Ureter (tissue), 1 donor: ENCODE measurements at regions not wholly inside any gene's neighbourhood (a gene's known extent, or its start where the extent isn't known, plus 50 kb on each side); places are given as distances from the start of the nearest gene placed in this dataset.
A peak's percentile ranks its signal among the peaks of the same experiment; 100 is the strongest.

ENCODE experiments used
- DNase-seq: peaks from one replicate; pipeline ENCODE4 v3.0.0-alpha.2; 2020; ENCODE audit warnings: low spot score
- donor health status: DM: yes; HTN: yes; CAD: no.

DNA sequence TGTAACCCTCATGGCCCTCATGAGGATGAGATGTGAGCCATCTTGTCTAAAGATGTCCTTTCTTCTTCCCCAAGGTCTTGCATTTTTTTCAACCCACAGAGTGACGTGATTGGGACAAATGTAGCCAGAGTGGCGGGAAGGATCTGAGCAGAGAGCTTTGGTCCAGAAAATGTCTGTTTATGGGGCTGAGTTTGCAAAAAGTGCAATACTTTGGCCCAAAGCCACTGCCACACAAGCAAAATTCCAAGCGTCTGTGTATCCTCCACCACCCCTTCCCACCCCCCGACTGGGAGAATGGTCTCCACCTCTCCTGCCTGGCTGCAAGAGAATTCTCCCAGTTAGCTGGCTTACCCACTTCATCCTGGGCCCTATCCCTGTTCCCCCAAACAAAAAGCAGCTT is 246.9 kb upstream of the LRIG1 start:
- no peak for DNase-seq

DNA sequence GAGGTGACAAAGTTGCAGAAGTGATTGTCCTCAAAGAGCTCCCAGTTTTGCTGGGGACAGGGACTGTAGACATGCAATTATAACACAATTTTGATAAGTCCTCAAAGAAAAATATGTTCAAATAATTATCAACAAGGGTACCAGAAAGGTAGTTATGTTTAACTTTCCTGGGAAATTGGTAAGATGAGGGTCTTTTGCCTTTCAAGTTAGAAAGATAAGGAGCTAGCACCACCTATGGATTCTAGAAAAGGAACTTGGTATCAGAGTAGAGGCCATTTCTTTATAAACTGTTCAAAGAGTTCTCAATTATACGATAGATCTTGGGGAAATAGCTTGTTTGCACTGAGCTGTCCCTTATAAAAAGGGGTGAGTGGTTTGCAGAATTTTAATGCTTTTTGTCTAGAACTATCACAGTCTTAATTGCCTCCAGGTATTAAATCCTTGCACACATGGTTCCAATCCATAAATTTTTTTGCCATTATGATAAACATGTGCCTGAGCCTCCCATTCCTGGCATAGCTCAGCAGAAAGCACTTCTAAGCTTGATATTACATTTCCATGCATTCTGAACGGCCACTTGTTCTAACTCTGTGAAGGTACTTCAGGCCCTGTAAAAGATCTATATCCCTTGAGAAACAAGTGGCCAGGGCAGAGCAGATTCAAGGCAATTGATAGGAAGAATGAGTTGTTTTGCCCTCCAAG is 247.5 kb upstream of the LRIG1 start:
- DNase-seq, result no peak

DNA sequence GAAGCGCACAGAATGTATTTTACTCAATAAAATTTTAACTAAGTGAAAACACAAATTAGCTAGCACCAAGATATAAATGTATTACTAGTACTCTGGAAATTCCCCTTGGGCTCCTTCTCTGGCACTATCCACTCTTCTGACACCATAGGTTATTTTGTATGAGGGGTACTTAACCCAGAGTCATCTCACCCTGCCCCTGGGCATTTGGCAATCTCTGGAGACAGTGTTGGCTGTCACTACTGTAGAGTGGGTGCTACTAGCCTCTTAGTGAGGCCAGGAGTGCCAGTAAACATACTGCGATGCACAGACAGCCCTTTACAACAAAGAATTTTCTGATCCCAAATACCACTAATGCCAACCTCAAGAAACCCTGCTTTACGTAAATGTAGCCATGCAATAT is 246.3 kb upstream of the KBTBD8 start:
- no peak for DNase-seq

DNA sequence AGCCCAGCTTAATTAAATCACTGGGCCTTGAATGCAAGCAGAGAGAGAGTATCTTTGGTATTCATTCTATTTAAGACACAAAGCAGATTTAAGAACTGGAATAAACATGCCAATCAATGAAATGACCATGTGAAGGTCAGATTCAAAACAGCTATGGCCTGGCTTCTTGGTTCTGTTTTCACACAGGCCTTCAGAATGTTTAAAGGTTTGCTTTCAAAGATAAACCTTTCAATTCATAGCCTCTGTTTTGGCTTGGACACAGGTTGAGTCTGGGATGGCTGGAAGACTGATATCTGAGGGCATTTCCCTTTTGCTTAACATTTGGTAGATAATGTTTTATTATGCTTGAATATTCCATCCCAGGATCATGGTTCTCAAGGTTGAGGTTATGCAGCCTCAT is 244.4 kb upstream of the KBTBD8 start:
- no peak for DNase-seq

DNA sequence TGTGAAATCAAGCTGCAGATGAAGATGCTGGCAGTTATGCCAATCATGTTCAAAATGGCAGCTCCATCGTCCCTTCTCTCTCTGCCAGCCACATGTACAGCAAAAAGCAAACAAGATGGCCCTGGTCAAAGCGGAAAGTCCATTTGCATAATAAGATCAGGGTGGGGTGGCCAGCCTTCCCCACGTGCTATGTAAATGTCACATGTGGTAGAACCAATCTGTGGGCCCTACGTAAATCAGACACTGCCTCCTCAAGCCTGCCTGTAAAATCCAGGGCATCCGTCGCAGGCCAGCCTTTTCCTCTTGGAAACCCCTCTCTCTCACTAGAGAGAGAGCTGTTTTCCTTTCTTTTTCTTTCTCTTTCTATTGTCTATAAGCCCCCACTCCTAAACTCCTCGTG is 243.5 kb upstream of the KBTBD8 start:
- no peak for DNase-seq

DNA sequence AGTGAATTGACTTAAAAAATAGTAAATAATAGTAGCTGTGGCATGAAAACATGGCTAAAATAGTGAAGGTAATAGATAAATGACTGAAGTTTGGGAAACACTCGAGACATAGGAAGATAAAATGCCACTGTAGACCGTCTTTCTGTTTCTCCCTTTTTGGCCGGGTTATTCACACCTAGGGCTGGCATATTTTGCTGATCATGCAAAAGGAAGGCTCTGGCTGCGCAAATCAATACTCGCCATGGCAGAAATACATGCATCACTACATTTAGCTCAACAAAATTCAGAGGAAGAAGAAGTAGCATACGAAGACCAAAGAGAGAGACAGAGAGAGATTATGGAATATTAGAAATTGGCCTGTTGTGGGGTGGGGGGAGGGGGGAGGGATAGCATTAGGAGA is 242.2 kb upstream of the KBTBD8 start:
- no peak for DNase-seq

DNA sequence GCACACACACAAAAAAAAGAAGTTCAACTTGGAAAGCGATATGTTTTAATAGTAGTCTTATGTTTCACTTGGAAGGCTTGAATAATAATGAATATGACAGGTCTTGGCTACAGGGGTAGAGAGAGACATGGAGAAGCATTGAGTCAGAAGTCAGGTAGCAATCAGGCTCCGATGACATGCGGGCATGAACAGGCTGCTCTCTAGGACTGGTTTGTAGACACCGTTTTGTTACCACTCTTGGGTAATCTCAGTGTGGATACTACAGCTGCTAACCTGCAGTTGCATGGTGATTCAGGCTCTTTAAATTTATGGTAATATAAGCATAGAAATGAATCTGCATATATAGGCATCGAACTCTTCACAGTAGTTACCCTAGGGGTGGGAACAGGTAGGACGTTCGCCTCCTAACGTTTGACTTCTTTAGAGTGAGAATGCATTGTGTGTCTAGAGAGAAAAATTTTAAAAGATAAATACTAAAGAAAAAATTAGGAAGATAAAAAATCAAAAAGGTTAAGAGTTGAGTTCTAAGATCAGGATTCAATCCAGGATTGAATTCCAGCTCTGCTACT is 241.6 kb upstream of the KBTBD8 start:
- no peak for DNase-seq

DNA sequence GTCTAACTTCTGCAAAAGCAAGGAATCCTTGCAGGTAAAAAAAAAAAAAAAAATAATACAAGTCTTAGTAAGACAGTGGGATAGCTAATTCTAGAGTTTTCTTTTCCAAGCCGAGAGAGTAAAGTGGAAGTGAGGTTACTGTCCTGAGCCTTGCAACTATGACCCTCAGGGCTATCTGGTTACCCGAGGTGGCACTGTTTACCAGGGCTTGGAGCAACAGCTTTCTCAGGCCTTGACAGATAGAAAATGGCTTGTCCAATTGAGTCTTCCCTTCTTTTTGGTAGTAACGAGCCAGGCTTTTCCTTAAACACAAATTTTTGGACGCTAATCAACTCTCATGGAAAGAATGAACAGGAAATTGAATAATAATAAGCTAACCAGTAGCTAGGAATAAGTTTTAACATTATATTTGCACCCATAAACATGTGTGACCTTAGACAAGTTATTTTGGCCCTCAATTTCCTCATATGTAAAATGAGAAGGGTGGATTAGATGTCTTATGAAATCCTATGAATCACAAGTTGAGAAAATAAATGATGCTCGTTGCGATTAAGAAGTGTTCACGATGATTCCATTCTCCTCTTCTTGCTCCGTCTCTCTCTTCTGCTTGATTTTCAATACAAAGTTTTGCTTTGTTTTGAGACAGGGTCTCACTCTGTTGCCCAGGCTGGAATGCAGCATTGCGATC is 236.9 kb upstream of the KBTBD8 start:
- DNase-seq, result no peak

DNA sequence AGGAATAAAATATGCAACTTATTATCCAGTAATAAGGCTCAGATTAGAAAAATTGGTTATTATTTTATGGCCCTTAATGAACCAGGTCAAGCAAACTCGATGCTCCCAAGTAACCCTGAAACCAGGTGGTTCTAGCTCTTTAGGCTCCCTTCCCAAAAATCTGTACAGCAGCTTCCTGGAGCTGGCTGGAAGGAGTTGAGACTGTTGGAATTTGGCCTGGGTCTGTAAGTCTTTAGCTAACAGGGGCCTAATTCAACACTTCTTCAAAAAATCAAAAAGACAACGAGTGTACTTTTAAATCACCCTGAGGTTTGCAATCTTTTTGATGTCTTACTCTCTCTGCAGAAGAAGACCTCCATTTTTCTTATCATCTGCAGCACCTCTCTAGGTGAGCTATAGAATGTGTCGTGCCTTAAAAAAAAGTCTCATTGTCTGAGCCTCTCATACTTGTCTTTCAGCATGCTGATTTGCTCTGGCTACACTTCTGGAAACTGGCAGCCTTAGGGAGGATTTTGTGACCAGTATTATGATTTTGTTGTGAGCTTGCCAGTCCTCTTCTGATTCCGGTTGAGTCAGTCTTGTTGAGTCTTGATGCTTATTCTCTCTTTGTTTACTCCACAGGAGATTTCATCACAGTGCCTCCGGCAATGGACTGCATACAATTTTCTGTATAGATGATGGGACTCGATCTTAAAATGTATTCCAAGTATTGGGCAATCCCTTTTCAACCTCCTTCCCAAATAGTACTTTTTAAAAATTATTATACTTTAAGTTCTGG is 235.0 kb upstream of the KBTBD8 start:
- peak; percentile 68 for DNase-seq

DNA sequence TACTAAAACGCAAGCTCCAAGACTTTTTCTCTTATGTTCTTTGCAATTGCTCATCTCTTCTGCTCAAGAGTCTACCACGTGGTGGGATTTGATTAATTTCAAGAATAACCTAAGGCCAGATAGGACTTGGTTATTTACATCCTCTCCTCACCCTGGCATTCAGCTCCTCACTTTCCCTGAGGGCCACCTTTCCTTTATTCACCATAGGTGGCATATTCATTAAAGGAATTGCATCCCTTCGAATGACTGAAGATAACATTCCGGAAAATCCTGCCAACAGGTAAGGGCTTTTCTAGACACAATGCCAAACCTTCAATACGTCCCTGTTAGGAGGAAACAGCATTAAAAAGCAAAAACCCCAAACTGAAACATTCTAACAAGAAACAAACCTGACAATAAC is 220.0 kb upstream of the KBTBD8 start:
- no peak for DNase-seq

DNA sequence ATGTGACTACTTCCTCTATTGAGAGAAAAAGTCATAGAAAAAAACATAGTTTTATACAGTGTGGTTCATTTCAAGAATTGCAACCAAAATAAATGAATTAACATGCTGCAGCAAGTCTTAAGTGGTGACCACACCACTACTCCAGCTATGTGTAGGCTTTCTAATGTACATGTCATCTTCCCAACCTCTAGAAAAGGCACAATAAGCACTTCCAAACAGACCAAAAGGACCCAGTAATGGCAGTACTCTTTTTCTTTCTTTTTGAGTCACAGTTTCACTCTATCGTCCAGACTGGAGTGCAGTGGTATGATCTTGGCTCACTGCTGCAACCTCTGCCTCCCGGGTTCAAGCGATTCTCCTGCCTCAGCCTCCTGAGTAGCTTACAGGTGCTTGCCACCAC is 219.3 kb upstream of the KBTBD8 start:
- DNase-seq, result no peak

DNA sequence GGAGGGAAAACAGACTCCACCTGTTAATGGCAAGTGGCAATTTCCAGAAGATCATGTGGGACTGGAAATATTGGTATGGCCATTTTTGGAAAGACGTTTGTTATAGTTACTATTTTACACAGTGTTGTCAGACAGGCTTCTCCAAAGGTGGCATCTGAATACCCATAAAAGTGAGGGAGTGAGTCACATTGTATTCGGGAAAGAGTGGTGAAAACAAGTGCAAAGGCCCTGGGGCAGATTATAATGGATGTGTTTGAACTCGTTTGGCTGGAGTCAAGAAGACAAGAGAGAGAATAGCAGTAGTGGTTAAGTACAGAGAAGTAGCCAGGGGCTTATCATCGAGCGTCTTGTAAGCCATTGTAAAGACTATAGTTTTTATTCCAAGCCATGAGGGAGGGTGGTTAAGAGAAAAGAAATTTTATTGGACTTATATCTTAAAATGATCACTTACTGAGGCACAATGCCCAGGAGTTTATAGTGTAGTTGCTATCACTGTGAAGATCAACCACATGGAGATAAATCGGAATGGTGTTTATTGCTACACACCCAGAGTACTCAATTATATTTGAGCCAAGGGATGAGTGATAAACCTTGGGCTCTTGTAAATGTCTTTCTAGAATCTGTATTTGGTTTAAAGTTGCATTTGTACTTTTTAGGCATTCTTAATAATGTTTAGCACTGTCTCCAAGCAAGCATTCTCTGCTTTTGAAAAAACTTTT is 212.8 kb upstream of the KBTBD8 start:
- DNase-seq, result no peak

DNA sequence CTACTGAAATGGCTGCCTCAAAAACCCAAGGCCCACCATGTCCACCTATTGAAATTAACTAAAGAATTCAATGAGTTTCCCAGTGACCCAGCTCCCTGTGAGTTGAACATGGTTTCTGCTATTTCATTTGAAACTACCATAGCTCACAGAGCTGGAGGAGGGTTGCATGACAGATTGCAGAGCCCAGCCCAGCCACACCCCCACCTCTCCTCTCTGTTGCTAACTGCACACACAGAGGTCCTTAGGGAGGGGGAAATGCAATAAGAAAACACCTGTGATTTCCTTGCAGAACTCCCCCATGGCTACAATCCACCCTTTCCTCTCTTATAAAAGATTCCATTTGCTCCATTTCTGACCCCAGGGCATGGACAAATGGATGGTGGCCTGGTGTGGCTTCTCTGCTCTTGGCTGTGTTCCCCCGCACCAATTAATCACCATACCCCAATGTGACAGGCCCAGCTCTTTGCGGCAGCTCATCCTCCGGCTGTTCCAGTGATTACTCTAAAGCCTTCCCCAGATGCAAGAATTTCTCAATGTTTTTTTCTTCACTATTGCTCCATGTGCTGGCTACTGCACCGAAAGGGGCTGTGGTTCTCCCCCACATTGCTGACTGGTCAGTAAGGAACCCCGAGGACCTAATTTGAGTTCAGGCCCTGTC is 208.4 kb upstream of the KBTBD8 start:
- no peak for DNase-seq

DNA sequence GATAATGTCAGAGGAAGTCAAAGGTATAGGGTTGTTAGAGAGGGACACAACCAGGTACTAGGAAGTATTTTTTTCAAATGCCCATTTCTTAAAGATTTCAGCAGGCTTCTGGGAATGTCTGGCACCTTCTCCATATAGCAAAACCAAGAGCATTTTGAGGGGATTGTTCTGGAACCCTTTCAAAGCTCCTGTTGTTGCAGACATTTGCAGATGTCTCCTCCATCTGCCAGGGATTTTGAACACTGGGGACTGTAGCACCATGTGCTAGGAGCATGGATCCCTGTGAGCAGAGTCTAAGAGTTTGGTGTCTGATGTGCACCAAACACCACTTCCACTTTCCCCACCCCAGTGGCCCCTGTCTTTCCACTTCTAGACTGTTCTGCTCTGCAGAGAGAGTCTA is 206.0 kb upstream of the KBTBD8 start:
- no peak for DNase-seq

DNA sequence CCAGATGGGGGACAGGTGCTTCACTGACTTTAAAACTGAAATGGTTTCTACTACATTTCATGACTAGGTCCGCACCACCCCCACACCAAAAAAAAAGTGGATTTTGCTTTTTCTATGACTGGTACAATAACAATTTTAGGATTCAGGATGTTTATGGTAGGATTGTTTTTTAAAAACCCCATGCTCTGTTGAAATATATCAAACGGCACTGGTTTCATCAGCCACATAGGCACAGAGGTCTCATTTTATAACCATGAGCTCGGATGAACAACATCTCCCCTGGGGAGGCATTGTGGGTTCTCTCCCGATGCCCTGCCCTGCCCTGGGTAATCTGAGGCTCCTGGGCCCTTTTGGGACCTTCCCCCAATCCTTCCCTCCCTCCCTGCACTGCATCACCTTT is 202.7 kb upstream of the KBTBD8 start:
- DNase-seq, result no peak

DNA sequence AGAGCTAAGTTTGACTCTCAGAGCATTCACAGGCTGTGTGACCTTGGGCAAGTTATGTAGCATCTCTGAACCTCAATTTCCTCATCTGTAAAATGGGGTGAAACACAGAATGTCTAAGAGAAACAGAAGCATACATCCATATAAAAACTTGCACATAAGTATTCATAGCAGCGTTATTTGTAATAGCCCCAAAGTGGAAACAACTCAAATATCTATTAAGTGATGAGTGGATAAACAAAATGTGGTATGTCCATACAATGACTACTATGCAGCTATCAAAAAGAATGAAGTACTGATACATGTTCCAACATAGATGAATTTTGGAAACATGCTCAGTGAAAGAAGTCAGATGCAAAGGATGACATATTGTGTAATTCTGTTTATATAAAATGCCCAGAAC is 201.8 kb upstream of the KBTBD8 start:
- DNase-seq, result no peak

DNA sequence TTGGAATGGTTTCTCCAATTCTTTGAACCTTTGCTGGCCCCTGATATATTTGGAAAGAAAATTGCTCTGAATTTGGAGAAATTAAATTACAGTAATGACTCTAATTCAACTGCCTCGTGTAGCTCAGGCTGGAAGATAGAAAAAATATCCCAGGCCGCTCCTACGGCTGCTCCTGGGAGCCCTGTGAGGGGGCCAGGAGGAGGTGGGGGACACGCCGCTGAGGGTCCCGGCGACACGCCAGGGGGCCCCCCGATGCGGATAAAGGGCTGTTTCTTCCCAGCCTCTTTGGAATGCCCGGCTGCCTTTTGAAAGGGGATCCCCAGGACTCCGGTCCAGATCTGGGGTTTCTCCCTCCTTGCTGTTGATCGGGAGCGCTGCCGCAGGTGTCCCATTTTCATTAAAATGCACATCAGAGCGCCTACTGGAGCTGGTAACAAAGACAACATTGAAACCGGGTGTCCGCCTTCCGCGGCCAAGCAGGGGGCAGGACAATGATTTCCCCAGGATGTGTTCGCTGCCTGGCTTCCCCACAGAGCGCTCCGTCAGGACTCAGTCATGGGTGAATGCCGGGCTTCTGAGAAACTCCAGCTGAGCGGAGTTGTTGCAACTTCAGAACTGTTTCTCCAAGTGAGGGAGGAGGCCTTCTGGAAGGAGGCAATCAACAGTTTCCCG is 200.1 kb upstream of the KBTBD8 start:
- no peak for DNase-seq

DNA sequence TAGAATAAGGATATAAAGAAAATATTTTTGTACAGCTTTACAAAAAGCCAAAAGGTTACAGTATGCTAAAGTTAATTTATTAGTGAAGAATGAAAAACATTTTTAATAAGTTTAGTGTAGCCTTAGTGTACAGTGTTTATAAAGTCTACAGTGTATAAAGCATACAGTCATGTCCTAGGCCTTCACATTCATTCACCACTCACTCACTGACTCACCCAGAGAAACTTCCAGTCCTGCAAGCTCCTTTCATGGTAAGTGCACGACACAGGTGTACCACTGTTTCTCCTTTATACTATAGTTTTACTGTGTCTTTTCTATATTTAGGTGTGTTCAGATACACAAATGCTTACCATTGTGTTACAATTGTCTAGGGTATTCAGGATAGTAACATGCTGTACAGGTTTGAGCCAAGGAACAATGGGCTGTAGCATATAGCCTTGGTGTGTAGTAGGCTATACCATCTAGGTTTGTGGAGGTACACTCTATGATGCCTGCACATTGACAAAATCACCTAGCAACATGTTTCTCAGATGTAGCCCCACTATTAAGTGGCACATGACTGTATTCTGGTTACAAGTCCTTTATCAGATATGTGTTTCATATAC is 197.1 kb upstream of the KBTBD8 start:
- DNase-seq, result no peak

DNA sequence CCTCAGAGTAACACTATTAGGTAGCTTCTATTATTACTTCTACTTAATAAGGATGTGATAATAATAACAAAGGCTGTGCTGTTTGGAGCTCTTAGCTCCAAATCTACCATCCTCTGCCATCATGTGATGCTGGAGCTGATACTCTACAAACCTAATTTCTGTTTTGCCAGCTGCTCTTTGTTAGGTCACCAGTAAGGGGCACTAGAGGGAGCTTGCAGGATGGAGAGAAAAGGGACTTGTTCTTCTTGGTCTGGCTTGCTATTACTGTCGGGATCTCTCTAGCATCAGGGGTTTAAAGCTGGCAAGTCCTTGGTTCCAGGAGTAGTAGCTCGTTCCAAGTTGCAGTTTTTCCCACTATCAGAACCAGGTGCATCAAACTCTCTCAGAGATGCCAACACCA is 194.9 kb upstream of the KBTBD8 start:
- DNase-seq, result no peak
